OCI-LY1 (cell line): ENCODE measurements at regions not wholly inside any gene's neighbourhood (a gene's known extent, or its start where the extent isn't known, plus 50 kb on each side); places are given as distances from the start of the nearest gene placed in this dataset.

ENCODE experiments used
- H2AFZ ChIP-seq: fragments of 200-600 bp; sonication (generic), shearing (Covaris generic); 2 replicates; pipeline ENCODE4 v1.6.0; 2014; ENCODE audit warnings: antibody characterized with exemption, mild to moderate bottlenecking, low read length
- H3F3A ChIP-seq: fragments of 200-600 bp; sonication (generic), shearing (Covaris generic); 2 replicates; pipeline ENCODE4 v1.6.0; 2014; ENCODE audit warnings: mild to moderate bottlenecking, antibody characterized with exemption, low read length, moderate library complexity; ENCODE audit not compliant: insufficient read depth
- H3K27ac ChIP-seq: fragments of 200-600 bp; sonication (generic); 2 replicates; pipeline ENCODE4 v1.5.1; 2014; ENCODE audit warnings: low read length, mixed run types, mild to moderate bottlenecking, low read depth; ENCODE audit not compliant: poor library complexity, severe bottlenecking
- H3K27me3 ChIP-seq: fragments of 200-600 bp; sonication (generic); 2 replicates; pipeline ENCODE4 v1.6.0; 2014; ENCODE audit warnings: antibody characterized with exemption, mild to moderate bottlenecking, low read length, moderate library complexity; ENCODE audit not compliant: insufficient read depth
- H3K36me3 ChIP-seq: fragments of 200-600 bp; sonication (generic); 2 replicates; pipeline ENCODE4 v1.6.1; 2014; ENCODE audit warnings: mild to moderate bottlenecking, antibody characterized with exemption, low read length, moderate library complexity, mixed read lengths; ENCODE audit not compliant: insufficient read depth
- H3K4me1 ChIP-seq: fragments of 200-600 bp; sonication (generic); 2 replicates; pipeline ENCODE4 v1.5.1; 2014; ENCODE audit warnings: mild to moderate bottlenecking, low read length, moderate library complexity; ENCODE audit not compliant: insufficient read depth, severe bottlenecking
- H3K4me2 ChIP-seq: fragments of 200-600 bp; sonication (generic), shearing (Covaris generic); 2 replicates; pipeline ENCODE4 v1.6.1; 2014; ENCODE audit warnings: low read length
- H3K4me3 ChIP-seq: fragments of 200-600 bp; sonication (generic); 2 replicates; pipeline ENCODE4 v1.5.1; 2014; ENCODE audit warnings: low read length, low read depth, mild to moderate bottlenecking, mixed read lengths; ENCODE audit not compliant: poor library complexity, severe bottlenecking
- H3K79me2 ChIP-seq: fragments of 200-600 bp; shearing (Covaris generic); 2 replicates; pipeline ENCODE4 v1.6.1; 2016; ENCODE audit warnings: mixed run types, low read length, mixed read lengths; ENCODE audit not compliant: insufficient read depth
- H3K9ac ChIP-seq: fragments of 200-600 bp; sonication (generic), shearing (Covaris generic); 2 replicates; pipeline ENCODE4 v1.6.1; 2014; ENCODE audit warnings: mild to moderate bottlenecking, low read length, mixed read lengths
- H3K9me2 ChIP-seq: fragments of 200-600 bp; sonication (generic), shearing (Covaris generic); 2 replicates; pipeline ENCODE4 v1.6.1; 2014; ENCODE audit warnings: low read depth, mild to moderate bottlenecking, low read length, mixed read lengths
- H3K9me3 ChIP-seq: fragments of 200-600 bp; shearing (Covaris generic); 2 replicates; pipeline ENCODE4 v1.6.1; 2014; ENCODE audit warnings: low read length, mixed read lengths
- H4K20me1 ChIP-seq: fragments of 200-600 bp; sonication (generic), shearing (Covaris generic); 2 replicates; pipeline ENCODE4 v1.6.0; 2016; ENCODE audit warnings: mild to moderate bottlenecking, low read length; ENCODE audit not compliant: insufficient read depth
- CTCF ChIP-seq: fragments of 200-600 bp; sonication (generic), shearing (Covaris generic); IDR thresholded peaks from 2 replicates; pipeline ENCODE4 v1.5.1; 2017; ENCODE audit warnings: mild to moderate bottlenecking, antibody characterized with exemption, low read length, moderate library complexity, mixed read lengths
- EZH2 ChIP-seq: fragments of 200-600 bp; sonication (generic), shearing (Covaris generic); IDR thresholded peaks from 2 replicates; pipeline ENCODE4 v1.8.0; 2017; ENCODE audit warnings: borderline replicate concordance, mixed run types, mild to moderate bottlenecking, antibody characterized with exemption, low read length, moderate library complexity, mixed read lengths

DNA sequence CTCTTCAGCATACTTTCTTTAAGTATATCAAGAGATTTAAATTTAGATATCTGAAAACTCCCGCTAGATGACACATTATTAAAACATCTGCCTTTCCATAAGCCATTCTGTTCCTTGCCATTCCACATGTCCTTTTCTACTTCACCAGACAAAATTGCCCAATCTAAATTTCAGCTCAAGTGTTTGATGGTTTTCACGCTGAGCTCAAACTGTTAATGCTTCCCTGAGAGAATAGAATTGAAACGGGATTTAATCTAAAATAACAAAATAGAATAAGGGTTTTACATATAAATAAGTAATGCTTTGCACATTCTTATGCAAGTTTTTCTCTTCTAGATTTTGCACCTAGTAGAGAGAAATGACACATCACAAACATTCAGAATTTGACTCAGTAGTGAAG is 764.5 kb upstream of the TENM3 start:
- TF ChIP-seq EZH2, result no peak
- TF ChIP-seq CTCF, result no peak
- H3K9me2 ChIP-seq, result no peaks in the 10 kb centered on the region
- H3K9ac ChIP-seq, result no peak overlapping the region
- no peaks in the 10 kb centered on the region for H3K4me1 ChIP-seq
- H4K20me1 ChIP-seq, result no peaks in the 10 kb centered on the region
- H3K36me3 ChIP-seq, result no peaks in the 10 kb centered on the region
- H3K79me2 ChIP-seq, result no peaks in the 10 kb centered on the region
- H3F3A ChIP-seq, result no peaks in the 10 kb centered on the region
- no peak overlapping the region for H2AFZ ChIP-seq
- H3K27ac ChIP-seq, result no peak overlapping the region
- H3K27me3 ChIP-seq, result no peaks in the 10 kb centered on the region; the same call in 1 of the 2 replicates
- no peak overlapping the region for H3K4me2 ChIP-seq
- no peaks in the 10 kb centered on the region for H3K9me3 ChIP-seq
- H3K4me3 ChIP-seq, result no peak overlapping the region

GRCh38 chr4:181479141-181479540 is 764.1 kb upstream of the TENM3 start:
- Histone ChIP-seq H3K9me3 (no peaks in the 10 kb centered on the region), H3K4me3 (no peak overlapping the region), H3K36me3 (no peaks in the 10 kb centered on the region), H3K9me2 (no peaks in the 10 kb centered on the region), H3K79me2 (no peaks in the 10 kb centered on the region), H3K9ac (no peak overlapping the region), H3F3A (no peaks in the 10 kb centered on the region), H4K20me1 (no peaks in the 10 kb centered on the region), H3K4me2 (no peak overlapping the region), H3K27me3 (no peaks in the 10 kb centered on the region; the same call in 1 of the 2 replicates), H3K27ac (no peak overlapping the region), H2AFZ (no peak overlapping the region), H3K4me1 (no peaks in the 10 kb centered on the region)
- no peak for TF ChIP-seq CTCF
- TF ChIP-seq EZH2, result no peak

DNA sequence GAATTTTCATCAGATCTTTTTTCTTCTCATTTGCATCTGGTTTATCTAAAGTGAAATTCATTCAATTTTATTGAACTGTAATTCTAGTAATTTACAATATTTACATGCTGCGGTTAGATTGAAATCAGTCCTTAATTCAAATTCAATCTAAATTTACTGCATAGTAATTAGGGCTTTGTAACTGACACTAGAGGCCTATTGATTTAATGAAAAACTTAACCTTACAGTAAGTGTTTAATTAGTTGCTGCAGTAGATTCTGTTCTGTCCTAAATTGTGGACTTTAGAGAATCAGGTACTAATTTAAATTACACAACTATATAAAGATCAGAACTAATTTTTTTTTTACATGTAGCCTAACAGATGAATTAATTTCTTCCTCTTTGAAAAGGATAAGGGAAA is 758.8 kb upstream of the TENM3 start:
- Histone ChIP-seq H3K9me2 (no peaks in the 10 kb centered on the region), H3K27me3 (no peaks in the 10 kb centered on the region; the same call in 1 of the 2 replicates), H3K79me2 (no peaks in the 10 kb centered on the region), H3K9ac (no peak overlapping the region), H3K36me3 (no peaks in the 10 kb centered on the region), H4K20me1 (no peaks in the 10 kb centered on the region), H3K27ac (no peak overlapping the region), H3K4me3 (no peak overlapping the region), H3F3A (no peaks in the 10 kb centered on the region), H3K4me2 (no peak overlapping the region), H3K9me3 (no peaks in the 10 kb centered on the region), H2AFZ (no peak overlapping the region), H3K4me1 (no peaks in the 10 kb centered on the region)
- TF ChIP-seq CTCF (no peak), EZH2 (no peak)
